ENCODE measurements at regions not wholly inside any gene's neighbourhood (a gene's known extent, or its start where the extent isn't known, plus 50 kb on each side); places are given as distances from the start of the nearest gene placed in this dataset.
A peak's percentile ranks its signal among the peaks of the same experiment; 100 is the strongest.

DNA sequence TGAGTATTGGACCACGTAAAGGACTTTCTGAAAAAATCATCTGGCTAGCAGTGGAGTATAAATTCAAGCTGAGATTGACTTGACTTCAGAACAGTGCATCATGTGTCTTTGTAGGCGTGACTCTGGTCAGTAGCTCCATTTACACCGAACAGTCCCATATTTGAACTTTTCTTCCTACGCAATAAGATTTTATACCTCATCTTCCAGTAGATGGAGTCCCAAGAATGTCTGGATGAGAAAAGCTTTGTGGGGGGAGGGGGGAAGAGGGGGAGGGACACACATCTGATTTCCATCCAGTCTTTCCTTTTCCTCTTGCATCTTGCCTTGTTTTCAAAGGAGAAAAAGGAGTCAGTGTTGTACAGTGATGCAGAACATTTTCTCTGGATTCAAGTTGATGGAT lies 241.0 kb downstream of the EMP1 start:
- Histone ChIP-seq H3K4me1 (ENCODE audit: insufficient read depth, low read length) (0 out of 2 replicates have a peak, but pooled peaks cover 11% of the 10 kb centered on the region), H3K27ac (ENCODE audit: extremely low read length, insufficient read depth, low read length) (no peak overlapping the region), H3K9ac (ENCODE audit: insufficient read depth, low read depth, low read length) (no peak overlapping the region), H3K4me3 (replicated peaks in 1 of 3; ENCODE audit: insufficient read depth in 1 of 3, low read depth in 2 of 3, low read length in 3 of 3) (no peak overlapping the region), H3K4me2 (ENCODE audit: low read depth, low read length) (no peak overlapping the region), H3K27me3 (ENCODE audit: control insufficient read depth in 1 of 2, insufficient read depth in 2 of 2, low read length in 2 of 2) (no peaks in the 10 kb centered on the region; a peak in 1 of 5 replicates), H3K9me3 (ENCODE audit: low read length) (no peaks in the 10 kb centered on the region), H3K79me2 (ENCODE audit: insufficient read depth, low read length) (no peaks in the 10 kb centered on the region), H3K36me3 (replicated peaks in 1 of 2; ENCODE audit: control insufficient read depth in 1 of 2, insufficient read depth in 2 of 2, low read length in 2 of 2) (no peaks in the 10 kb centered on the region), H2AFZ (ENCODE audit: low read length) (no peak overlapping the region), H4K20me1 (ENCODE audit: insufficient read depth, low read length) (no peaks in the 10 kb centered on the region)
- BruUV-seq (replicated peaks), result no TSS peak
- ChIA-PET CTCF (ENCODE audit: low intra/inter-chr PET ratio, low total read pairs) (no interaction called here), POLR2A (no interaction called here)
- FAIRE-seq, result no peak
- WGBS (ENCODE audit: low lambda C conversion rate), result 43% methylated on average over 4 of the region's 4 CpGs
- DNase-seq (ENCODE audit: low spot score), result no peak
- intact Hi-C loops (cut with micrococcal nuclease; ENCODE audit: unreplicated experiment) (no loop called here), in situ Hi-C loops (cut with HindIII; ENCODE audit: extremely low pct_ligation_motif_present, low pct_unique_long_range_greater_than_20kb) (no loop called here)
- ATAC-seq, result no peak
- TF ChIP-seq RFXANK (CRISPR knock-in tag; IDR thresholded peaks at IDR 0.05) (no peak), DZIP1 (CRISPR knock-in tag; IDR thresholded peaks at IDR 0.05) (no peak), ZNF567 (CRISPR knock-in tag; IDR thresholded peaks at IDR 0.05; ENCODE audit: borderline replicate concordance) (no peak), PRPF4 (IDR thresholded peaks at IDR 0.05; ENCODE audit: low read depth, low read length, poor library complexity, severe bottlenecking) (no peak)

DNA sequence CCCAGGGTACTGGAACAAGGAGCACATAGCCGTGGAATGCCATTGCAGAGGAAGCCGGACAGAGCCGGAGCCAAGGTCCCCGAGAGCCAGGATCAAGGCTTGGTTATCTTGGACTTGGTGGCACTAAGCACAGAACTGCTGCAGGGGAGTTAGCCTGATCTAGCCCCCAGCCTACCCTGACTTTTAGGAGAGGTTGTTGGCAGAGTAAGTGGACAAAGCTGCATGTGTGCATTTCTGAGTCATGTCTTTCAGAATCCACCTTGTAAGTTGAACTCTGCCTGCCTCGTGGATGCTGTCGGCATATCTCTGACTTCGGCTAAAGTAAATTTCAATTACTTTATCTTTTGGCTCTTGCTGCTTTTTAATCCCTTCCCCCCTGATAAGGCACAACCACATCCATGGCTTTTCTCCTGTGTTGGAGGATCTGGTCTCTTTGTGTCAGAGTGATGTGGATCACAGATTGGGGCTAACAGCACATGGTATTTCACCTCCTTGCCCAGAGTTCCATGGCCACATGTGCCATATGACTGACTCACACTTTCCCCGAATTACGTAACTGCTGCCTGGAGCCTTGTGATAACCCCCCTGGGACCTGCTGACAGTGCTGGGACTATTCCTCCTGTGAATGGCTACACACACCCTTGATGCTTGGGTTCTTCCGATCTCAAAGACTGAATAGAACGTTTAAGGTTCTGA lies 240.3 kb downstream of the EMP1 start:
- no peaks in the 10 kb centered on the region for H3K36me3 ChIP-seq (replicated peaks in 1 of 2; ENCODE audit: control insufficient read depth in 1 of 2, insufficient read depth in 2 of 2, low read length in 2 of 2)
- DNase-seq (ENCODE audit: low spot score), result no peak
- CTCF ChIA-PET (ENCODE audit: low intra/inter-chr PET ratio, low total read pairs), result no interaction called here
- H2AFZ ChIP-seq (ENCODE audit: low read length), result no peak overlapping the region
- no peak overlapping the region for H3K9ac ChIP-seq (ENCODE audit: insufficient read depth, low read depth, low read length)
- intact Hi-C loops (cut with micrococcal nuclease; ENCODE audit: unreplicated experiment) (no loop called here), in situ Hi-C loops (cut with HindIII; ENCODE audit: extremely low pct_ligation_motif_present, low pct_unique_long_range_greater_than_20kb) (no loop called here)
- no peak overlapping the region for H3K27ac ChIP-seq (ENCODE audit: extremely low read length, insufficient read depth, low read length)
- H3K79me2 ChIP-seq (ENCODE audit: insufficient read depth, low read length), result no peaks in the 10 kb centered on the region
- no peak overlapping the region for H3K4me3 ChIP-seq (replicated peaks in 1 of 3; ENCODE audit: insufficient read depth in 1 of 3, low read depth in 2 of 3, low read length in 3 of 3)
- H3K4me1 ChIP-seq (ENCODE audit: insufficient read depth, low read length), result 0 out of 2 replicates have a peak, but pooled peaks cover 11% of the 10 kb centered on the region
- no TSS peak for BruUV-seq (replicated peaks)
- no peaks in the 10 kb centered on the region; a peak in 1 of 5 replicates for H3K27me3 ChIP-seq (ENCODE audit: control insufficient read depth in 1 of 2, insufficient read depth in 2 of 2, low read length in 2 of 2)
- ATAC-seq, result no peak
- H4K20me1 ChIP-seq (ENCODE audit: insufficient read depth, low read length), result no peaks in the 10 kb centered on the region
- FAIRE-seq, result no peak
- H3K9me3 ChIP-seq (ENCODE audit: low read length), result no peaks in the 10 kb centered on the region
- 33% methylated on average over 11 of the region's 11 CpGs for WGBS (ENCODE audit: low lambda C conversion rate)
- POLR2A ChIA-PET, result no interaction called here
- no peak overlapping the region for H3K4me2 ChIP-seq (ENCODE audit: low read depth, low read length)
- TF ChIP-seq ZNF20 (CRISPR knock-in tag; IDR thresholded peaks at IDR 0.05), result no peak
- TF ChIP-seq MNT (IDR thresholded peaks at IDR 0.05), result 0 out of 2 replicates have a peak, but pooled peaks have one; percentile 26

Data from HepG2 (cell line).